ENCODE measurements at regions not wholly inside any gene's neighbourhood (a gene's known extent, or its start where the extent isn't known, plus 50 kb on each side); places are given as distances from the start of the nearest gene placed in this dataset.

DNA sequence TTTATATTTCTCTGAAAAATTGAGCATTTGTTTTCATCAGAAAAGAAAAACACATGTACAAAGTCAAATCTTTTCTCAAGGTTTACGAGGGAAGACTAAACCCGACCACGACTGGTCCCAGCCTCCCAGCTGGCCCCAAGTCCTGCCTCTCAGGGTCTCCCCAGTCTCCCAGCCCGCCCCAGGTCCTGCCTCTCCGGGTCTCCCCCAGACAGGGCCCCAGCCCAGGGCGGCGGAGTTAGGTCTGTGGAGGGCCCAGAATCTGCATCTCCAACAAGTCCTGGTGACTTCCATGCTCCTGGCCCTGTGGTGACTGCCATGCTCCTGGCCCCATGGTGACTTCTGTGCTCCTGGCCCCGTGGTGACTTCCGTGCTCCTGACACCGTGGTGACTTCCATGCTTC is 359.9 kb downstream of the IRX2 start:
- no peaks in the 10 kb centered on the region for H3K4me1 Mint-ChIP-seq
- POLR2A ChIA-PET, result no interaction called here
- H3K36me3 Mint-ChIP-seq (ENCODE audit: low read depth), result no peaks in the 10 kb centered on the region
- no peaks in the 10 kb centered on the region for H3K9me3 Mint-ChIP-seq
- no peaks in the 10 kb centered on the region for H3K27me3 Mint-ChIP-seq
- no peak overlapping the region for H3K27ac Mint-ChIP-seq
- CTCF ChIA-PET, result no interaction called here
- no peak overlapping the region for H3K4me3 Mint-ChIP-seq
- DNase-seq, result no peak

DNA sequence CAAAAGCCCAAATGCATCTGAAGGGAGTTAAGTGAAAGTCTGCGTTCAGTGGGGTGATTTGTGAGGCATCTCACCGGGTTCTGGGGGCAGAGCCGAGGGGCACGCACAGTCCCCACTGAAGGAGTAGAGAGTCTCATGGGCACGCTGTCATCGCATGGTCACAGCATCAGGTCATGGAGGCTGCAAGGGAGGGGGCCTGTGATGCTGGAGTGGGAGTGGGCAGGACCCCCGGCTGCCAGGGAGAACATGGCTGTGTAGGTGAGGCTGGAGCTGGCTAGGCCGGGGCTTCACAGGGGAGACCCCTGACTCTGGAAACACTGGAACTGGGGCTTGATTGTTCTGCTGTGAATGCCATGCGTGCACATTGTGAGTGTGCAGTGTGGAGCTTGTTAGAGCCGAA is 360.5 kb downstream of the IRX2 start:
- Mint-ChIP-seq H3K36me3 (ENCODE audit: low read depth) (no peaks in the 10 kb centered on the region), H3K4me1 (no peaks in the 10 kb centered on the region), H3K9me3 (no peaks in the 10 kb centered on the region), H3K4me3 (no peak overlapping the region), H3K27ac (no peak overlapping the region), H3K27me3 (no peaks in the 10 kb centered on the region)
- POLR2A ChIA-PET, result no interaction called here
- CTCF ChIA-PET, result no interaction called here
- no peak for DNase-seq

DNA sequence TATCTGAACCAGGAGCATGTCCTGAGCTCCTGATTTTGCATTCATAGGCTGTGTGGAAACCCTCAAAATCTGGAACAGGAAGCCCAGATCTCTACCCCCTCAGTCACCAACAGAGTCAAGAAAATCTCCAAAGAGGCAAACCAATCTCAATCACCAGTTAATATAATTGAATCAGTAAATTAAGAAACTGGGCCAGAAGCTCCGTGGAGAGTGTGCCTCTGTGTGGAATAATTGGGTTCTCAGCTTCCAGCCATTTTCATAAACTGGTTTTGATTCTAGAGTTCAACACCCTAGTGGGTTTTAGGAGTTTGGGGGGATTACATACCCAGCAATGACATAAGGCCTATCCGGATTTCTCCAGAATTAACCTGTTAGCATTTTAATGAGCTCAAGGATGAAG is 362.9 kb downstream of the IRX2 start:
- POLR2A ChIA-PET, result no interaction called here
- Mint-ChIP-seq H3K4me1 (no peaks in the 10 kb centered on the region), H3K27me3 (no peaks in the 10 kb centered on the region), H3K4me3 (no peak overlapping the region), H3K9me3 (no peaks in the 10 kb centered on the region), H3K36me3 (ENCODE audit: low read depth) (no peaks in the 10 kb centered on the region), H3K27ac (no peak overlapping the region)
- DNase-seq, result no peak
- CTCF ChIA-PET, result no interaction called here

DNA sequence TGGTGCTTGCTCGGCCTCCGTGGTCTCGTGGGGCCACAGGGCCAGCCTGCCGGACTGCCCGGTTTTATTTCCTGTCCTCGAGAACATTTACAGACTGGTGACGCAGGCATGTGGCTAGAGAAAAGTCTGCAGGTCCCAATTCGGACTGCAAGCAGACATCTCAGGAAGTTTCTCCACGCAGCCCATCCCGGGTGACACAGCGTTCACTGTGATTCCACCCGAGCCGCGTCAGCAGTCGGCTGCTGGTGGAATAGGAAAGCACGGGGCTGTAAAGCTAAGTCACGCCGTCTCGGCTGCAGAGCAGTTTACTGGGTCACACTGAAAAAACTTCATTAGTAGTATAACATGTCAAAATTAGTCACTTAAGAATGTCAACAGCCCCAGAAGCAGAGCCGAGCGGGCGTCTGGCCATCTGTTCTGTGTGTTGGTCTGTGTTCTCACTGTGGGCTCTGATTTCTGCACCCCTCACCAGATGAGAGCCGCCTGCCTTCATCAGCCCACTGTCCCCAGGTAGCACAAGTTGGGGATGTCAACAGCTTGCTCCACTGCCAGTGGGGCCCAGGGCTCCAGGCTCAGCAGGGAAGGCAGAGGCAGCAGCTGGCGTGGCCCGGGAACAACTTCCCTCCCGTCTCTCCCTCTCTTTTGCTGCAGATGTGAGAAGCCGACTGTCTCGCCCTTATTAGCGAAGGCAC is 363.7 kb downstream of the IRX2 start:
- Mint-ChIP-seq H3K9me3 (no peaks in the 10 kb centered on the region), H3K4me1 (no peaks in the 10 kb centered on the region), H3K27me3 (no peaks in the 10 kb centered on the region), H3K27ac (no peak overlapping the region), H3K4me3 (no peak overlapping the region), H3K36me3 (ENCODE audit: low read depth) (no peaks in the 10 kb centered on the region)
- POLR2A ChIA-PET, result no interaction called here
- DNase-seq, result no peak
- CTCF ChIA-PET, result no interaction called here

DNA sequence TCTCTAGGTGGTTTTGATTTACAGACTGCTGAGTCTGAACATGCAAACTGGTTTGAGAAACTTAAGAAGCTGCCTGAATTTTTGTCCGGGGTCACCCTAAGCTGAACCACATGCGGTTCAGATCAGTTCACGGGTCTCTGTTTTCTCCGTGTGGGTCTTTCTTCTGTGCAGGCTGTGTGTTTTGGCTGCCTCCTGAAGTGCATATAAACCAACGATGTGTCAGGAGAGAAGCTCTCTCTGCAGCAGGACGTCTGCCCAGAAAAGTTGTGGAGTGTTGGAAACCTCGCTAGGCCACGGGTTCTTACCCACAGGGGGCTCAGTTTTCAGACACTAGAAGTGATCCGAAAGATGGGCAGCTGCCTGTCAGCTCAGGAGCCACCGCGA is 364.2 kb downstream of the IRX2 start:
- H3K4me3 Mint-ChIP-seq, result no peak overlapping the region
- H3K9me3 Mint-ChIP-seq, result no peaks in the 10 kb centered on the region
- no peak overlapping the region for H3K27ac Mint-ChIP-seq
- POLR2A ChIA-PET, result no interaction called here
- H3K36me3 Mint-ChIP-seq (ENCODE audit: low read depth), result no peaks in the 10 kb centered on the region
- CTCF ChIA-PET, result no interaction called here
- H3K4me1 Mint-ChIP-seq, result no peaks in the 10 kb centered on the region
- no peaks in the 10 kb centered on the region for H3K27me3 Mint-ChIP-seq
- no peak for DNase-seq

DNA sequence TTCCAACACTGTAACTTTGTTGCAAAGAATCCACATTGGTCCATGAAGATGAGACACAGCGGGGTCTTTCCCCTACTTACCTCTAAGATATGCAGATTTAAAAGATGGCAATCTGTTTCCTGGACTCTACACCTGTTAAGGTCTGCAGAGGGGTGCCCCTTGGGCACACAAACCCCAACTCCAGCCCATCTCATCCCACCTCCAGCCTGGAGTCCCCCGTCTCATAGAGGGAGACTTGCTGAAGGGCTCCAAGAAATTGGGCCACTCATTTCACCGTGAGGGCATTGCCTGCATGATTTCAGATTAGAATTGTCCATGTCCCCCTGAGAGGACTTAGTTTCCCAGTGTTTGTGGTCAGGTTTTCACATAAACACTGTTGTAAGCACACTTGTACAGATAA is 365.7 kb downstream of the IRX2 start:
- Mint-ChIP-seq H3K4me3 (no peak overlapping the region), H3K9me3 (no peaks in the 10 kb centered on the region), H3K27me3 (no peaks in the 10 kb centered on the region), H3K27ac (no peak overlapping the region), H3K4me1 (no peaks in the 10 kb centered on the region), H3K36me3 (ENCODE audit: low read depth) (no peaks in the 10 kb centered on the region)
- ChIA-PET CTCF (no interaction called here), POLR2A (no interaction called here)
- DNase-seq, result no peak

DNA sequence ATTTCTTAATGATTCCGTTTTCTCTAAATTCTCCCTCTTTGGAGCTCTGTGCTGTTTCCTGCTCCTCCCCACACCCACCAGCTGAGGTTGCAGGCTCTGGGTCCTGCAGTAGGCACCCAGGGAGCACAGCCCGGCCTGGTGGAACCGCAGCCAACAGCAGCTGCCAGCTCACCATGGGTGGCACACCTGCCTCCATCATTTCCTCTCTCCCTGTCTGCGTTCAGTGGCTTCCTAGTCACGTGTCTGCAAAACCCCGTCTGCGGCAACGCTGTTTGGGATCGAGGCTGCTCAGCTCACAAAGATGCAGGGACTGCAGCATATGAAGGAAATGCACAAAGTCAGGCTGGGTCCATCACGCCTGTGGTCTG is 367.8 kb downstream of the IRX2 start:
- POLR2A ChIA-PET, result no interaction called here
- H3K4me3 Mint-ChIP-seq, result no peak overlapping the region
- DNase-seq, result no peak
- no peaks in the 10 kb centered on the region for H3K27me3 Mint-ChIP-seq
- H3K4me1 Mint-ChIP-seq, result no peaks in the 10 kb centered on the region
- CTCF ChIA-PET, result no interaction called here
- H3K9me3 Mint-ChIP-seq, result no peaks in the 10 kb centered on the region
- H3K36me3 Mint-ChIP-seq (ENCODE audit: low read depth), result no peaks in the 10 kb centered on the region
- H3K27ac Mint-ChIP-seq, result no peak overlapping the region

DNA sequence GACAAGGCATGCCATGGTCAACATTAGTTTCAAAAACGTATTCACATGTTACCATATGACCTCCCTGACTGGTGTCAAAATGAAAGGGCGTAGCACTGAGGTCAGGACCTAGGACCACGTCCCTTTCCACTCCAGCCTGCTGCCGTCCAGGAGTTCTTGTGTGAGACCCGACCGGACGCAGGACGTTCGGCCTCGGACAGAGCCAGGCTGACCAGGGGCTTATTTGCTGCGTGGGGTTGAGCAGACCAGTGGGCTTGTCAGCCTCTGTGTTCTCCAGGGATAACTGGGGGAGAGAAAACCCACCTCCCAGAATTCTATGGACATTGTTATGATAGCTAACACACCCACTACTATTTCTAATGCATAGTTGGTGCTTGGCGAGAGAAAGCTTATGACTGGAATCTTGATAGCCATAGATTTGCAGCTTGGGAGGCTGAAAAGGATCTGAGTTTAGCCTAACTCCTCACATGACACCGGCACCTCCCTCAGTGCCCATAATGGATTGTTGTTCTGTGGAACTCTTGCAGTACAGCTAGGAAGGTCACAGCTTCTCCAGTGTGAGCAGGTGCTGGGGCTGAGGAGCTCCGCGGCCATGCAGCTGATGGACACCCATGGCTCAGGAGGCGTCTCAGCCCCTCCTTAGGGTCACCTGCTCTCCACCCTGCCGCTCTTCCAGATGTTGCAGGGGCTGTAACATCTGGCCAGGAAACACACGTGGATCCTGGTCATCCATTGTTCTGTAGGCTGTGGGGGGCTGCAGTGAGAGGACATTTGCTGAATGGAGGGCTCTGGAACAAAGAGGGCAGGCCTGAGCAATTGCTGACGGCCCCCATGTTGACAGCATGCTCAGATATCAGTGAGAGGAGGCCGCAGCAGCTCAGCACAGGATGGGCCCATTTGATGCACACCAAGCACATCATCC is 368.4 kb downstream of the IRX2 start:
- Mint-ChIP-seq H3K4me1 (no peaks in the 10 kb centered on the region), H3K27me3 (no peaks in the 10 kb centered on the region), H3K4me3 (no peak overlapping the region), H3K27ac (no peak overlapping the region), H3K36me3 (ENCODE audit: low read depth) (no peaks in the 10 kb centered on the region), H3K9me3 (no peaks in the 10 kb centered on the region)
- ChIA-PET POLR2A (no interaction called here), CTCF (no interaction called here)
- no peak for DNase-seq

DNA sequence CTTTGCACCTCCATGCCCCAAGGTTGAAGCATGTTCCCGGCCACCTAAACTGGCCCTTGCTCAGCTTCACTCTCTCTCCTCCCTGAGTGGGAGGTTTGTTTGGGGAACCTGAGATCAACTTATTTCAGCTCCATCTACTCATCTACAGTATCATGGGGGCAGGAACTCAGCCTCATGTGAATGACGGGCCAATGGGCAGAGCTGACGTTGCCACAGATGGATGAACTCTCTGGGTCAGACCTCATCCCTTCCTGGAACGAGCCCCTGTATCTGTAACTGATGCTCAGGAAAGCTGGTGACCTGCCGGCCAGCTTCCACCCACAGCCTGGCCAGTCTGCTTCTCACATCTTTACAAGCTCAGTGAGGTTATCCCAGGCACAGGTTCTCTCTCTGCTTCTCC is 369.6 kb downstream of the IRX2 start:
- Mint-ChIP-seq H3K4me3 (no peak overlapping the region), H3K4me1 (no peaks in the 10 kb centered on the region), H3K27me3 (no peaks in the 10 kb centered on the region), H3K9me3 (no peaks in the 10 kb centered on the region), H3K27ac (no peak overlapping the region), H3K36me3 (ENCODE audit: low read depth) (no peaks in the 10 kb centered on the region)
- DNase-seq, result no peak
- ChIA-PET CTCF (no interaction called here), POLR2A (no interaction called here)

DNA sequence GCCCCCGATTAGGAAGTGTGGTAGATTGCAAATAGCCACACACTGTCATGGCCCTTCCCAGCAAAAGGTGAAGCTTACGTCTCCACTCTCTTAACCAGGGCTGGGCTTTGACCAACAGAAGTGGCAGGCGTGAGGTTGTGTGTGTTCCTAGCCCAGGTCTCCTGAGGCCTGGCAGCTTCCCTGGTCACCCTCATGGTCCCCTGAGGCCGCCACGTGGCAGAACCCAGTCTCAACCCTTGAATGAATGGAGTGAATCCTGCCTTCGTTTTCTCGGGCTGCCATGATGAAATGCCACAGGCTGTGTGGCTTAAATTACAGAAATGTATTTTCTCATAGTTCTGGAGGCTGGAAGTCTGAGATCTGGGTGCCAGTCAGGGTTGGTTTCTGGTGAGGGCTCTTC is 370.4 kb downstream of the IRX2 start:
- H3K36me3 Mint-ChIP-seq (ENCODE audit: low read depth), result no peaks in the 10 kb centered on the region
- ChIA-PET POLR2A (no interaction called here), CTCF (interaction anchor here (1.3 kb wide), 1 partner anchor 9 kb away, joined by 3 read pairs; no protein-coding TSS in a partner anchor)
- no peaks in the 10 kb centered on the region for H3K27me3 Mint-ChIP-seq
- DNase-seq, result no peak
- no peaks in the 10 kb centered on the region for H3K4me1 Mint-ChIP-seq
- no peak overlapping the region for H3K4me3 Mint-ChIP-seq
- H3K9me3 Mint-ChIP-seq, result no peaks in the 10 kb centered on the region
- H3K27ac Mint-ChIP-seq, result no peak overlapping the region

DNA sequence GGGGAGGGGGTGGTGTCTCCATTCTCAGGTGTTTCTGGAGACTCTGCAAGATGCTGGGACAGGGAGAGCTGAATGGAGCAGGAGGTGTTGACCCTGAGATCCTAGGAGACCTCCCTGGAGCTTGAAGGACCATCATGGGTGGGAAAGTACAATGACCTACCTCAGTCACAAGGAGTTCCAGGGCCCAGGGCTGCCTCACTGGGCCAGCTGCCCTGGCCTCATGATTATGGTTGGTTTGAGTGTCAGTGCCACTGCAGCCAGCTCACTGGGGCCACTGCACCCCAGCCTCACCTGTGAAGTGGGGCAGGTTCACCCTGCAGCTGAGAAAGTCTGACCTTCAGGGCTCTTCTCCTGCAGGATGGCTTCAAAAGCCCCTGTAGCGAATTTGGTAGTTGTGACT is 372.5 kb downstream of the IRX2 start:
- Mint-ChIP-seq H3K9me3 (no peaks in the 10 kb centered on the region), H3K4me1 (no peaks in the 10 kb centered on the region), H3K27ac (no peak overlapping the region), H3K4me3 (no peak overlapping the region), H3K27me3 (no peaks in the 10 kb centered on the region), H3K36me3 (ENCODE audit: low read depth) (no peaks in the 10 kb centered on the region)
- no peak for DNase-seq
- ChIA-PET POLR2A (no interaction called here), CTCF (no interaction called here)

DNA sequence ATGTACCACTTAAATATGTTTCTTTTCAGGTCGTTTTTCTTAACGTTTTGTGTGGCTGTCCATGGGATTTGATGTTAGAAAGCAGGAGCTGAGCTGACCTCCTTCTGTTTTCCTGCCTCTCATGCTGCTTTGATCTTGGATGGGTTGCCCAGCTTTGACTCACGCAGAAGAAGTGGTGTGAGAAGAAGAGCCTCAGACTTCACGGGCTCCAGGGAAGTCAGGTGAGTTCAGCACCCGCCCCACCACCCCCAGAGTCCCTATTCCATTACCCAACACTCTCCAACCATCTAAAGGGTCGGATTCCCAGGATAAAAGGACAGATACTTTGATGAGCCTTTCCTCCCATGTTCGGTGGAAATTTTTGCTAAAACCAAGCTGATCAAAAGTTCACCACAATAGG is 373.4 kb downstream of the IRX2 start:
- no peak for DNase-seq
- CTCF ChIA-PET, result interaction anchor here (0.7 kb wide), 1 partner anchor 36 kb away, joined by 3 read pairs; no protein-coding TSS in a partner anchor
- H3K4me3 Mint-ChIP-seq, result no peak overlapping the region
- H3K27ac Mint-ChIP-seq, result no peak overlapping the region
- H3K36me3 Mint-ChIP-seq (ENCODE audit: low read depth), result no peaks in the 10 kb centered on the region
- POLR2A ChIA-PET, result no interaction called here
- H3K4me1 Mint-ChIP-seq, result no peaks in the 10 kb centered on the region
- no peaks in the 10 kb centered on the region for H3K9me3 Mint-ChIP-seq
- no peaks in the 10 kb centered on the region for H3K27me3 Mint-ChIP-seq

DNA sequence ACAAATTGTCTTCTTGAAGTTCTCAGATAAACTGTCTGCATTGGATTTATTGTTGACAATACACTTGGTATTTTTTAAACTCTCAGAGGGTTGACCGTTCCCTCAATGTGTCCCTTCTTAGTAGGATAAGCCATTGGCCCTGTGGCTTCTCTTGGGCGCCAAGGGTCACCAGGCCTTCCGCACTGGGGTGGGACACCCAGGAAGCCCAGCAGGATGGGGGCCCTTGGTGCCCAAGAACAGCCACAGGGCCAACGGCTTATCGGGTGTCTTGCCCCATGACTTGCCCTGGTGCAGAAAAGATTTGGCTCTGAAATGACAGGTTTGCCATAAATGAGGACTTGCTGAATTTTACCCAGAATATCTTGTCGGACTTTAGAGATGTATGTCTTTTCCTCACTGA is 375.0 kb downstream of the IRX2 start:
- Mint-ChIP-seq H3K27me3 (no peaks in the 10 kb centered on the region), H3K27ac (no peak overlapping the region), H3K4me3 (no peak overlapping the region), H3K9me3 (peaks cover 8% of the 10 kb centered on the region), H3K4me1 (no peaks in the 10 kb centered on the region), H3K36me3 (ENCODE audit: low read depth) (no peaks in the 10 kb centered on the region)
- DNase-seq, result no peak
- ChIA-PET CTCF (no interaction called here), POLR2A (no interaction called here)

DNA sequence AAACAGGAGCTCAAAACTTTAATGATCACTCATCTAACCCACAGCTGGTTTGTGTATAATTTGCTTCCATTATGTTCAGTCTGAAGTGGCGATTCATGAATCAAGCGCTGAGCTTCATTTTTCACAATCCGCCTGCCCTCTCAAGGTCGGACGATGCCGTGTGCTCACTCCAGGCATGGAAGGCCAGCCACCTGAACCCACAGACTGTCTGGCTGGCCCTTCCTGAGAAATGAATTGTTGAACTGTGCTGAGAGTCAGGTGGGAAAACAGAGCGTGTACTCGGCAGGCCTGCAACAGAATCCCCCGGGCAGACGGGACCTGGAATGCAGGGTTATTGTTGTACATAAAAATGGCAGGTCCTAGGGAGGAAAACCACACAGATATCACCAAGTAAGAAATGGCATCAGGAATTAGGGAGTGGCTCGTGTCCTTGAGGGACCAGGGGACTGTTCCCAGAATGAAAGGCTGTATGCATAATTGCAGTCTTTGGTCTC is 375.7 kb downstream of the IRX2 start:
- Mint-ChIP-seq H3K4me3 (no peak overlapping the region), H3K27ac (no peak overlapping the region), H3K9me3 (peaks cover 8% of the 10 kb centered on the region), H3K36me3 (ENCODE audit: low read depth) (no peaks in the 10 kb centered on the region), H3K4me1 (no peaks in the 10 kb centered on the region), H3K27me3 (no peaks in the 10 kb centered on the region)
- ChIA-PET POLR2A (no interaction called here), CTCF (no interaction called here)
- DNase-seq, result no peak
